ENCODE measurements at regions not wholly inside any gene's neighbourhood (a gene's known extent, or its start where the extent isn't known, plus 50 kb on each side); places are given as distances from the start of the nearest gene placed in this dataset.

DNA sequence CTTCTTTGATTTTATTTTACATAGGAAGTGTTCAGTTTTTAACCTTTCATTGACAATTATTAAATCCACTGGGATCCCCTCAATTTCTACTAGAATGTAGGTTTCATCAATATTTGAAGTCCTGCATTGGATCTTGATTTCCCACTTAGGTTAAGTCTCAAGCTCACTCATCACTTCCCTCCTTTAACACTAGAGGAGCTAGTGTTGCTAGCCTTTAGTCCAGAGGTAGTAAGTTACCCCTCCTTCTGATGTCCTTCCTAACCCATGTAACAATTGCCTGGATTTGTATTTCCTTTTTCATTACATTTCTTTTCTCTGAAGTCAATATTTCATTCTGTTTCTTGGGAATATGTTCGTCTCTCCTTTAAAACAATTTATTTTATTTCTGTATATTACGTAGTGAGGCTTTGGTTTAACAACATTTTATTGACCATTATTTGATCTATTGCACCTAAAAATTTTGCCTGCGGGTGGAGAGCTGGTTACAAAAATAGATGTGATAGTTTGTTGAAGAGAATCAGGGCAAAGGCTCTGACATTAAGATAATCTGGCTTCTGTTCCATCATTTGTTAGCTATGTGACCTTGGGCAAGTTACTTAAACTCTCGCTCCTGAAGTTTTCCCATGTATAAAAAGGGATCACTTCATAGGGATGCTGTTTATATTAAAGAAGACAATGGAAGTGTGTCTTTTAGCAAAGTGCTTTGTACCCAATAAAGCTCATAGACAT lies 833.0 kb downstream of the SLC4A3 start:
- Histone ChIP-seq H3K4me3 (no peak overlapping the region), H3K27ac (no peak overlapping the region)
- no peak for DNase-seq (ENCODE audit: low spot score)
- TF ChIP-seq, protein P1, sequence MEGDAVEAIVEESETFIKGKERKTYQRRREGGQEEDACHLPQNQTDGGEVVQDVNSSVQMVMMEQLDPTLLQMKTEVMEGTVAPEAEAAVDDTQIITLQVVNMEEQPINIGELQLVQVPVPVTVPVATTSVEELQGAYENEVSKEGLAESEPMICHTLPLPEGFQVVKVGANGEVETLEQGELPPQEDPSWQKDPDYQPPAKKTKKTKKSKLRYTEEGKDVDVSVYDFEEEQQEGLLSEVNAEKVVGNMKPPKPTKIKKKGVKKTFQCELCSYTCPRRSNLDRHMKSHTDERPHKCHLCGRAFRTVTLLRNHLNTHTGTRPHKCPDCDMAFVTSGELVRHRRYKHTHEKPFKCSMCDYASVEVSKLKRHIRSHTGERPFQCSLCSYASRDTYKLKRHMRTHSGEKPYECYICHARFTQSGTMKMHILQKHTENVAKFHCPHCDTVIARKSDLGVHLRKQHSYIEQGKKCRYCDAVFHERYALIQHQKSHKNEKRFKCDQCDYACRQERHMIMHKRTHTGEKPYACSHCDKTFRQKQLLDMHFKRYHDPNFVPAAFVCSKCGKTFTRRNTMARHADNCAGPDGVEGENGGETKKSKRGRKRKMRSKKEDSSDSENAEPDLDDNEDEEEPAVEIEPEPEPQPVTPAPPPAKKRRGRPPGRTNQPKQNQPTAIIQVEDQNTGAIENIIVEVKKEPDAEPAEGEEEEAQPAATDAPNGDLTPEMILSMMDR (IDR thresholded peaks at IDR 0.05): no peak

- no peak for DNase-seq (ENCODE audit: low spot score)
- TF ChIP-seq, protein P1 (IDR thresholded peaks at IDR 0.05): no peak
- Histone ChIP-seq H3K4me3 (no peak overlapping the region), H3K27ac (no peak overlapping the region)
These were observed 836.4 kb downstream of the SLC4A3 start for GRCh38 chr2:220463876-220464275.

GRCh38 chr2:220465700-220466099 lies 838.3 kb downstream of the SLC4A3 start:
- H3K27ac ChIP-seq: no peak overlapping the region
- TF ChIP-seq, protein P1 (IDR thresholded peaks at IDR 0.05): no peak
- no peak overlapping the region for H3K4me3 ChIP-seq
- DNase-seq (ENCODE audit: low spot score): no peak

GRCh38 chr2:220466251-220466691 lies 838.8 kb downstream of the SLC4A3 start:
- TF ChIP-seq, protein P1 (IDR thresholded peaks at IDR 0.05): no peak
- no peak overlapping the region for H3K27ac ChIP-seq
- no peak for DNase-seq (ENCODE audit: low spot score)
- H3K4me3 ChIP-seq: no peak overlapping the region

- no peak overlapping the region for H3K4me3 ChIP-seq
- TF ChIP-seq, protein P1 (IDR thresholded peaks at IDR 0.05): no peak
- DNase-seq (ENCODE audit: low spot score): no peak
- H3K27ac ChIP-seq: no peak overlapping the region
These were observed 841.8 kb downstream of the SLC4A3 start for GRCh38 chr2:220469201-220469600.

DNA sequence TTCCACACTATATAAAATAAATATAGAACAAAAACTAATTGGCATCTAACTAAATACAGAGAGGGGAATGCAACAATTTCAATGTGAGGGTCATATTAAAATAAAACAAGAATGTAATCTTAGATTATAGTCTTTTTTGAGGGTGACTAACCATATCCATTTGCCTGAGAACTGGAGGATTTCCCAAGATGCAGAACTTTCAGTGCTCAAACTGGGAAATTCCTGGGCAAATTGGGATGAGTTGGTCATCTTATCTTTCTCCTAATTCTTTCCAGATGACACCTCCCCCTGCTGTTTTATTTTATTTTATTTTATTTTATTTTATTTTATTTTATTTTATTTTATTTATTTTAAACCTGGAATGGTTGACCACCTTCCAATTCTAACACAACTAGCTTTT lies 846.2 kb downstream of the SLC4A3 start:
- Histone ChIP-seq H3K27ac (no peak overlapping the region), H3K4me3 (no peak overlapping the region)
- no peak for DNase-seq (ENCODE audit: low spot score)
- TF ChIP-seq, protein P1 (IDR thresholded peaks at IDR 0.05): no peak

DNA sequence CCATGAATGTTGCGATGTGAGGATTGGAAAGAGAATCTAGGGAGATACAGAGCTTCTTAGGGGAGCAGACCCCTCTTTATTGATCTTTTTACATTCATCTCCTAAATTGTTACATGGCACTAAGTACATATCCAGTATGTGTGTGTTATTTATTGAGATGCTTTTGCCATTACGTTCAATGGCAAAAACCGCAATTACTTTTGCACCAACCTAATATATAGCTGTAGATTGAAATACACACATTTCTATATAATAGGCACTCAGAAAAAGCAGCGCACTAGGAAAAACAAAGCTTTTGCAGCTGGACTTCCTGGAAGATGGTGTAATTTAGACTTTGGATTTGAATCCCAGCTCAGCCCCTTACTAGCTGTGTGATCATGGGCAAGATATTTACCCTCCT lies 849.4 kb downstream of the SLC4A3 start:
- Histone ChIP-seq H3K27ac (no peak overlapping the region), H3K4me3 (no peak overlapping the region)
- no peak for DNase-seq (ENCODE audit: low spot score)
- TF ChIP-seq, protein P1 (IDR thresholded peaks at IDR 0.05): no peak
